KMS-11 (cell line): ENCODE measurements at regions not wholly inside any gene's neighbourhood (a gene's known extent, or its start where the extent isn't known, plus 50 kb on each side); places are given as distances from the start of the nearest gene placed in this dataset.

Experiments
- H2AFZ ChIP-seq: fragments of 200-600 bp; sonication (generic); 2 replicates; pipeline ENCODE4 v1.6.1; 2016; ENCODE audit warnings: antibody characterized with exemption, mixed run types, low read depth
- H3K27ac ChIP-seq: fragments of 200-600 bp; sonication (generic); 2 replicates; pipeline ENCODE4 v1.6.1; 2016; ENCODE audit warnings: mild to moderate bottlenecking, mixed run types
- H3K27me3 ChIP-seq: fragments of 200-600 bp; sonication (generic); 2 replicates; pipeline ENCODE4 v1.6.1; 2017; ENCODE audit warnings: mild to moderate bottlenecking, low read depth, mixed run types, moderate library complexity; ENCODE audit not compliant: insufficient read depth
- H3K36me3 ChIP-seq: fragments of 200-600 bp; sonication (generic); 2 replicates; pipeline ENCODE4 v1.6.1; 2017; ENCODE audit warnings: mild to moderate bottlenecking, mixed run types; ENCODE audit not compliant: insufficient read depth
- H3K4me1 ChIP-seq: fragments of 200-600 bp; sonication (generic); 2 replicates; pipeline ENCODE4 v1.6.1; 2016; ENCODE audit warnings: mild to moderate bottlenecking, low read depth, mixed run types; ENCODE audit not compliant: poor library complexity, severe bottlenecking
- H3K4me2 ChIP-seq: fragments of 200-600 bp; sonication (generic); 2 replicates; pipeline ENCODE4 v1.7.0; 2016; ENCODE audit warnings: mild to moderate bottlenecking, mixed run types
- H3K4me3 ChIP-seq: fragments of 200-600 bp; sonication (generic); IDR thresholded peaks from 2 replicates; pipeline ENCODE4 v1.6.1; 2017; ENCODE audit warnings: low read depth, low read length, mixed read lengths; ENCODE audit not compliant: insufficient read depth
- H3K79me2 ChIP-seq: fragments of 200-600 bp; sonication (generic); 2 replicates; pipeline ENCODE4 v1.6.1; 2016; ENCODE audit warnings: low read depth, mixed run types; ENCODE audit not compliant: insufficient read depth
- H3K9ac ChIP-seq: fragments of 200-600 bp; sonication (generic); 2 replicates; pipeline ENCODE4 v1.6.1; 2016; ENCODE audit warnings: mild to moderate bottlenecking, mixed run types
- H4K20me1 ChIP-seq: fragments of 200-600 bp; sonication (generic); 2 replicates; pipeline ENCODE4 v1.6.1; 2016; ENCODE audit warnings: mild to moderate bottlenecking, mixed run types; ENCODE audit not compliant: insufficient read depth
- CTCF ChIP-seq: fragments of 200-600 bp; sonication (generic); conservative IDR thresholded peaks from 2 replicates; pipeline ENCODE4 v1.6.1; 2017; ENCODE audit warnings: low read depth, mild to moderate bottlenecking, antibody characterized with exemption, low read length, moderate library complexity, mixed read lengths

- no peaks in the 10 kb centered on the region for H4K20me1 ChIP-seq
- H2AFZ ChIP-seq: no peak overlapping the region
- H3K4me1 ChIP-seq: peaks cover 11% of the 10 kb centered on the region
- no peak overlapping the region for H3K4me3 ChIP-seq
- no peak overlapping the region for H3K4me2 ChIP-seq
- H3K79me2 ChIP-seq: no peaks in the 10 kb centered on the region
- H3K9ac ChIP-seq: no peak overlapping the region
- no peaks in the 10 kb centered on the region for H3K36me3 ChIP-seq
- no peak for TF ChIP-seq CTCF
- H3K27ac ChIP-seq: no peak overlapping the region
- no peaks in the 10 kb centered on the region for H3K27me3 ChIP-seq
These were observed 447.8 kb downstream of the USP25 start for GRCh38 chr21:16177532-16177931.

- Histone ChIP-seq H3K4me2 (no peak overlapping the region), H3K4me1 (peaks cover 11% of the 10 kb centered on the region), H3K36me3 (no peaks in the 10 kb centered on the region), H3K27ac (no peak overlapping the region), H3K4me3 (no peak overlapping the region), H2AFZ (no peak overlapping the region), H4K20me1 (no peaks in the 10 kb centered on the region), H3K27me3 (no peaks in the 10 kb centered on the region), H3K79me2 (no peaks in the 10 kb centered on the region), H3K9ac (no peak overlapping the region)
- no peak for TF ChIP-seq CTCF
These were observed 450.0 kb downstream of the USP25 start for GRCh38 chr21:16179773-16180172.

- Histone ChIP-seq H3K9ac (no peak overlapping the region), H3K27me3 (no peaks in the 10 kb centered on the region), H4K20me1 (no peaks in the 10 kb centered on the region), H2AFZ (no peak overlapping the region), H3K4me3 (no peak overlapping the region), H3K4me1 (peaks cover 11% of the 10 kb centered on the region), H3K4me2 (no peak overlapping the region), H3K79me2 (no peaks in the 10 kb centered on the region), H3K27ac (no peak overlapping the region), H3K36me3 (no peaks in the 10 kb centered on the region)
- no peak for TF ChIP-seq CTCF
These were observed 450.8 kb downstream of the USP25 start for GRCh38 chr21:16180614-16181013.

GRCh38 chr21:16181018-16181417, 451.2 kb downstream of the USP25 start:
- Histone ChIP-seq H4K20me1 (no peaks in the 10 kb centered on the region), H3K36me3 (no peaks in the 10 kb centered on the region), H3K27ac (no peak overlapping the region), H3K79me2 (no peaks in the 10 kb centered on the region), H3K4me1 (peaks cover 11% of the 10 kb centered on the region), H3K27me3 (no peaks in the 10 kb centered on the region), H2AFZ (no peak overlapping the region), H3K4me2 (no peak overlapping the region), H3K9ac (no peak overlapping the region), H3K4me3 (no peak overlapping the region)
- TF ChIP-seq CTCF: no peak

GRCh38 chr21:16185766-16186165, 456.0 kb downstream of the USP25 start:
- H3K4me3 ChIP-seq: no peak overlapping the region
- no peaks in the 10 kb centered on the region for H3K4me1 ChIP-seq
- no peak overlapping the region for H3K27ac ChIP-seq
- TF ChIP-seq CTCF: no peak
- H3K9ac ChIP-seq: no peak overlapping the region
- H2AFZ ChIP-seq: no peak overlapping the region
- no peaks in the 10 kb centered on the region for H3K36me3 ChIP-seq
- no peaks in the 10 kb centered on the region for H3K27me3 ChIP-seq
- H3K4me2 ChIP-seq: no peak overlapping the region
- H3K79me2 ChIP-seq: no peaks in the 10 kb centered on the region
- H4K20me1 ChIP-seq: no peaks in the 10 kb centered on the region
